Astrocyte (in vitro differentiated cells and primary cell): ENCODE measurements at regions not wholly inside any gene's neighbourhood (a gene's known extent, or its start where the extent isn't known, plus 50 kb on each side); places are given as distances from the start of the nearest gene placed in this dataset.

Experiments
- DNase-seq: peaks from one replicate; pipeline ENCODE4 v3.0.0-alpha.2; 2010; ENCODE audit warnings: low read depth
- FAIRE-seq: peaks from 2 replicates; lab custom pipeline; 2011; peaks lifted over from hg19 to GRCh38; lab: Jason Lieb, UNC
- H2AFZ ChIP-seq: 2 replicates; pipeline ENCODE4 v1.6.0; 2012; ENCODE audit warnings: low read depth, low read length, inconsistent platforms
- H3K27ac ChIP-seq: 2 replicates; pipeline ENCODE4 v1.5.1; 2011; ENCODE audit warnings: low read depth, low read length, inconsistent platforms
- H3K27me3 ChIP-seq: 2 replicates; pipeline ENCODE4 v1.6.0; 2011; ENCODE audit warnings: low read length, inconsistent platforms; ENCODE audit not compliant: insufficient read depth
- H3K36me3 ChIP-seq: 2 replicates; pipeline ENCODE4 v1.5.1; 2011; ENCODE audit warnings: low read length, inconsistent platforms; ENCODE audit not compliant: insufficient read depth
- H3K4me1 ChIP-seq: 2 replicates; pipeline ENCODE4 v1.5.1; 2011; ENCODE audit warnings: low read length, inconsistent platforms; ENCODE audit not compliant: insufficient read depth
- H3K4me2 ChIP-seq: 2 replicates; pipeline ENCODE4 v1.6.0; 2012; ENCODE audit warnings: low read length, inconsistent platforms
- H3K4me3 ChIP-seq: 2 replicates; pipeline ENCODE4 v1.5.1; 2011; ENCODE audit warnings: low read depth, mild to moderate bottlenecking, low read length, inconsistent platforms; ENCODE audit not compliant: insufficient read depth
- H3K79me2 ChIP-seq: 2 replicates; pipeline ENCODE4 v1.6.0; 2012; ENCODE audit warnings: mild to moderate bottlenecking, low read length, inconsistent platforms; ENCODE audit not compliant: insufficient read depth
- H3K9ac ChIP-seq: 2 replicates; pipeline ENCODE4 v1.6.0; 2012; ENCODE audit warnings: mild to moderate bottlenecking, low read length, inconsistent platforms
- H3K9me3 ChIP-seq: 2 replicates; pipeline ENCODE4 v1.5.1; 2012; ENCODE audit warnings: low read depth, mild to moderate bottlenecking, low read length, inconsistent platforms; ENCODE audit not compliant: insufficient read depth
- H4K20me1 ChIP-seq: 2 replicates; pipeline ENCODE4 v1.6.0; 2012; ENCODE audit warnings: low read length, inconsistent platforms; ENCODE audit not compliant: insufficient read depth
- H3K27ac Mint-ChIP-seq: one replicate; pipeline ENCODE4 v1.8.0; 2021; ENCODE audit warnings: mild to moderate bottlenecking, mixed read lengths; ENCODE audit not compliant: unreplicated experiment
- H3K27me3 Mint-ChIP-seq: one replicate; pipeline ENCODE4 v1.8.0; 2021; ENCODE audit warnings: low read depth, mixed read lengths; ENCODE audit not compliant: unreplicated experiment
- H3K36me3 Mint-ChIP-seq: one replicate; pipeline ENCODE4 v1.8.0; 2021; ENCODE audit warnings: low read depth, mixed read lengths; ENCODE audit not compliant: unreplicated experiment
- H3K4me1 Mint-ChIP-seq: one replicate; pipeline ENCODE4 v1.8.0; 2021; ENCODE audit warnings: low read depth, mixed read lengths; ENCODE audit not compliant: unreplicated experiment
- H3K4me3 Mint-ChIP-seq: one replicate; pipeline ENCODE4 v1.8.0; 2021; ENCODE audit warnings: mild to moderate bottlenecking, moderate library complexity, mixed read lengths; ENCODE audit not compliant: unreplicated experiment
- H3K9me3 Mint-ChIP-seq: one replicate; pipeline ENCODE4 v1.8.0; 2021; ENCODE audit warnings: mild to moderate bottlenecking, mixed read lengths; ENCODE audit not compliant: unreplicated experiment
- CTCF ChIP-seq: IDR thresholded peaks from 2 replicates; pipeline ENCODE4 v1.5.1; 2011; ENCODE audit warnings: low read depth, mild to moderate bottlenecking, inconsistent platforms, low read length, moderate library complexity; ENCODE audit not compliant: insufficient read depth
- EZH2 ChIP-seq: IDR thresholded peaks from 2 replicates; pipeline ENCODE4 v1.6.1; 2012; ENCODE audit warnings: mild to moderate bottlenecking, low read length, inconsistent platforms; ENCODE audit not compliant: insufficient read depth

- H2AFZ ChIP-seq = no peak overlapping the region
- H3K27ac ChIP-seq = no peak overlapping the region
- Mint-ChIP-seq H3K4me1 (no peaks in the 10 kb centered on the region), H3K36me3 (no peaks in the 10 kb centered on the region), H3K27ac (no peak overlapping the region), H3K27me3 (peaks cover 6% of the 10 kb centered on the region), H3K9me3 (no peaks in the 10 kb centered on the region), H3K4me3 (no peak overlapping the region)
- no peak overlapping the region for H3K4me3 ChIP-seq
- DNase-seq (no peak), FAIRE-seq (no peak)
- H3K9me3 ChIP-seq = no peaks in the 10 kb centered on the region
- H4K20me1 ChIP-seq = no peaks in the 10 kb centered on the region
- H3K36me3 ChIP-seq = no peaks in the 10 kb centered on the region
- no peak overlapping the region for H3K9ac ChIP-seq
- no peak for TF ChIP-seq EZH2
- TF ChIP-seq CTCF = no peak
- H3K4me2 ChIP-seq = no peak overlapping the region
- no peaks in the 10 kb centered on the region for H3K79me2 ChIP-seq
- peaks cover 7% of the 10 kb centered on the region for H3K27me3 ChIP-seq
- H3K4me1 ChIP-seq = no peaks in the 10 kb centered on the region
These were observed 101.9 kb upstream of the TMC3 start for GRCh38 chr15:81475926-81476325.

- no peak overlapping the region for H3K27ac ChIP-seq
- H3K4me1 ChIP-seq = no peaks in the 10 kb centered on the region
- TF ChIP-seq EZH2 = no peak
- no peak for TF ChIP-seq CTCF
- no peak overlapping the region for H2AFZ ChIP-seq
- no peaks in the 10 kb centered on the region for H3K4me1 Mint-ChIP-seq
- no peaks in the 10 kb centered on the region for H3K79me2 ChIP-seq
- no peak overlapping the region for H3K4me3 ChIP-seq
- no peak overlapping the region for H3K9ac ChIP-seq
- no peak overlapping the region for H3K27ac Mint-ChIP-seq
- peaks cover 5% of the 10 kb centered on the region for H3K27me3 Mint-ChIP-seq
- H3K4me2 ChIP-seq = no peak overlapping the region
- DNase-seq (no peak), FAIRE-seq (no peak)
- no peaks in the 10 kb centered on the region for H4K20me1 ChIP-seq
- H3K9me3 Mint-ChIP-seq = no peaks in the 10 kb centered on the region
- H3K27me3 ChIP-seq = peaks cover 7% of the 10 kb centered on the region
- no peaks in the 10 kb centered on the region for H3K36me3 Mint-ChIP-seq
- no peaks in the 10 kb centered on the region for H3K36me3 ChIP-seq
- H3K4me3 Mint-ChIP-seq = no peak overlapping the region
- no peaks in the 10 kb centered on the region for H3K9me3 ChIP-seq
These were observed 101.5 kb upstream of the TMC3 start for GRCh38 chr15:81475471-81475870.

GRCh38 chr15:81473946-81474345 is 99.9 kb upstream of the TMC3 start:
- no peak overlapping the region for H3K4me3 ChIP-seq
- H3K27me3 ChIP-seq = peaks cover 7% of the 10 kb centered on the region
- no peak overlapping the region for H3K27ac Mint-ChIP-seq
- no peak overlapping the region for H3K9ac ChIP-seq
- no peak overlapping the region for H3K4me2 ChIP-seq
- peaks cover 5% of the 10 kb centered on the region for H3K27me3 Mint-ChIP-seq
- no peak overlapping the region for H3K27ac ChIP-seq
- H3K36me3 ChIP-seq = no peaks in the 10 kb centered on the region
- H4K20me1 ChIP-seq = no peaks in the 10 kb centered on the region
- H3K9me3 ChIP-seq = no peaks in the 10 kb centered on the region
- H3K4me1 ChIP-seq = no peaks in the 10 kb centered on the region
- no peaks in the 10 kb centered on the region for H3K79me2 ChIP-seq
- H3K4me3 Mint-ChIP-seq = no peak overlapping the region
- no peak overlapping the region for H2AFZ ChIP-seq
- no peaks in the 10 kb centered on the region for H3K4me1 Mint-ChIP-seq
- H3K9me3 Mint-ChIP-seq = no peaks in the 10 kb centered on the region
- TF ChIP-seq CTCF (no peak), EZH2 (no peak)
- FAIRE-seq (no peak), DNase-seq (no peak)
- H3K36me3 Mint-ChIP-seq = no peaks in the 10 kb centered on the region
